OCI-M1 (cell line): ENCODE measurements at regions not wholly inside any gene's neighbourhood (a gene's known extent, or its start where the extent isn't known, plus 50 kb on each side); places are given as distances from the start of the nearest gene placed in this dataset.
"Not testable (repeated sequence)": the region's sequence is repeated elsewhere in the genome, so short reads cannot be mapped to it uniquely, and the experiment has no call there.

Experiments used
- DNase-seq: peaks from one replicate; lab custom pipeline; 2025; lab: John Stamatoyannopoulos, UW

DNA sequence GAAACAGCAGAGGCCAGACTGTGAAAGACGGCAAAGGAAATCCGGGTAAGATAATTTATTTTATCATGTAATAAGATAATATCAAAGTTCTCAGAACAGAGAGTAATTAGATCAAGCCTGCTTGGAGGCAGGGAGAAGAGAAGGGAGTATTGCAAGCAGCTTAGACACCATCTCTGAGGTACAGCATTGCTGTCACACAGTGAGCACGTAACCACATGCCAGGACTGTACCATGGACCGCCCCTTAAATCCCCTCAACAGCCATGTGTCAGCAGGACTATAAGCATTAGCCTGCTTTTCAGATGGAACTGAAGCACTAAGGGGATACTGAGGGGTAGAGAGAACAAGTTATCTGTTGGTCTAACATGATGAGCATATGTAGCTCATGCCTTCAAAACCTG, 141.5 kb downstream of the C6orf118 start:
- no peak for DNase-seq

DNA sequence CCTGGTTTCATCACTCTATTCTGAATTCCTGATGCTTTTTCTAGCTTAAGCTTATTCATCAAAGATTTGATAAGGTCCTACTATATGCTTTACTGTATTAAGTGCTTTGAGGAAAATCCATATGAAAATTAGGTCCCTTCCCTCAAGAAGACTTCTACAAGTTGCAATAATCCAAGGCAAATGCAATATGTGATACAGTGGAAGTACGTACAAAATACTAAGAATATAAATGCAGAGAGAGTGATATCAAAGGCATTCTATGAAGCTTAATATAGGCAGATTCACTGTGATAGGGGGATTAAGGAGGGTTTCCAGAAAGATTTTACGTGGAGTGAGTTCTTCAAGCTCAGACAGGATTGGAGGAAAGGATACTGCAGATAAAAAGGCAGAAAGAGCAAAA, 142.1 kb downstream of the C6orf118 start:
- no peak for DNase-seq

DNA sequence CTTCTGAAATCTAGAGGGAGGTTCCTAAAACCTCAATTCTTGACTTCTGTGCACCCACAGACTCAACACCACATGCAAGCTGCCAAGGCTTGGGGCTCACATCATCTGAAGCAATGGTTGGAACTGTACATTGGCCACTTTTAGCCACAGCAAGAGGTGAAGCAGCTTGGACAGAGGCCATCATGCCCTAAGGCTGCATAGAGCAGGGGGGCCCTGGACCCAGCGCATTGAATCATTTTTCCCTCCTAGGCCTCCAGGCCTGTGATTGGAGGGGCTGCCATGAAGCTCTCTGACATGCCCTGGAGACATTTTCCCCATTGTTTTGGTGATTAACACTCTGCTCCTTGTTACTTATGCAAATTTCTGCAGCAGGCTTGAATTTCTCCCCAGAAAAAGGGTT, 145.9 kb downstream of the C6orf118 start:
- no peak for DNase-seq

DNA sequence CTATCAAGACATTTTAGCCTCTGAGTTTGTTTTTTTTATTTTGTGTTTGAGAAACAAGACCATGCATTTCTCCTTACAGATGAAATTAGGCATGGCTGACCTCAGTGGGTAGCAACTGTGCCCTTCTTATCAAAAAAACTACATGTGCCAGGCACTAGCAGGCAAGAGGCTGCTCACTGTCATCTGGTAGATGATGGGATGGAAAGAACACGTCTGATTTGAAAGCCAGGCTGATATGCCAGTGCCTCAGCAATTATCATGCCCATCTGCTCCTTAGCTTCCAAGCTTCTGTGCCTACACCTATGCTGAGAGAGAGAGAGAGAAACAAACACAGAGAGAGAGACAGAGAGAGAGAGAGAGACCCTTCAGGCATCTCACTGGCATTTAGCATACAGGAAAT, 149.9 kb downstream of the C6orf118 start:
- no peak for DNase-seq

DNA sequence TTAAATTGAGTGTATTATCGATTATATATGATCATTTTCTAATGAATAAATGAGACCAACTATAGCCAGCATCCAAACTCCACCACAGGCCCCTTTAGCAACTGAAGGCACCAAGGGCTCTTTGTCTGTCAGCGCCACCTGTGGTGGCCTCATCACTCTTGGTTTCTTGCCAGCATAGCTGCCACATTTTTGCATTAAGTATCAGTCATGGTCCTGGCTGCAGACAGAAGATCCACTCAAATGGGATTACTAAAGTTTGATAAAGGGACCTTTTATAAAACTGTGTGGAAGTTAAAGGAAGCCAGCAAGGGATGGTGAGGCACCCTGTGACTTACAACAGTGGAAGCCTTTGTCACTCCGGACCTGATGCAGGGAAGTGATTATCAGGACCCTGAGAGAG, 162.9 kb downstream of the C6orf118 start:
- DNase-seq: no peak

DNA sequence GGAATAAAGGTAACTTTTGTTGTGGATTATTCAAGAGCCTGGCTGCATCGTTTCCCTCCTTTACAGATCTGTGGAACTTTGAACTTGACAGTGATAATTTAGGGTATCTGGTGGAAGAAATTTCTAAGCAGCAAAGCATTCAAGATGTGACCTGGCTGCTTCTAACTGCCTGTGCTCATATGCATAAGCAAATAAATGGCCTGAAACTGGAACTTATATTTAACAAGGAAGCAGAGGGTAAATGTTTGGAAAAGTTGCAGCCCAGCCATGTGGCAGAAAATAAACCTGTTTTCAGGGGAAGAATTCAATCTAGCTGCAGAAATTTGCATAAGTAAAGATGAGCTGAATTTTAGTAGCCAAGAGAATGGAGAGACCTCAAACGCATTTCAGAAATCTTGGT, 173.5 kb downstream of the C6orf118 start:
- DNase-seq: no peak

DNA sequence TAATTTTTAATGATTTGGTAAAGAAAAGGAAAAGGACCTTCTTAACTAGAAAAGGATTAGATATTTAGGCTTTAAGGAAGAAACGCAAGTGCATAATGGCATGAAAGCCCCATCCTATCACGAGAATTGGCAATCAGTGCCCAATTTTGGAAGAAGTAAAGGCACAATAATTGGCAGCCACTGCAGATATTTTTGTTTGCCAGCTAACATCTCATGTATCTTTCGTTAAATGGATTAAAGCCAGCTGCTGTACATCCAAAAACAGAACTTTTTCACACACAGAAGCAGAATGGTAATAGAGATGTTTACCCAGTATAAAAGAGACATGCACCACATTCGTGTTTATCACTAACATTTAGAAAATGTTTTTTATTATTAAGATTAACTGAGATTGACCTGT, 180.3 kb downstream of the C6orf118 start:
- DNase-seq: no peak

DNA sequence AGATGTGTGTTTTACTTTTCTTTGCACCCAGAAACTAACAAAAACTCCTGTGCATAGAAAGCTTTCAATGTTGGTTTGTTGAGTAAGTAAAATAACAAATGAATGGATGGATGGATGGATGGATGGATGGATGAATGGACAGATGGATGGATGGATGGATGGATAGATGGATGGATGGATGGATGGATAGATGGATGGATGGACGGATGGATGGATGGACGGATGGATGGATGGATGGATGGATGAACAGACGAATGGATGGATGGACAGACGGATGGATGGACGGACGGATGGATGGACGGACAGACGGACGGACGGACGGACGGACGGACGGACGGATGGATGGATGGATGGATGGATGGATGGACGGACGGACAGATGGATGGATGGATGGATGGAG, 181.7 kb downstream of the C6orf118 start:
- DNase-seq: not testable (repeated sequence)

DNA sequence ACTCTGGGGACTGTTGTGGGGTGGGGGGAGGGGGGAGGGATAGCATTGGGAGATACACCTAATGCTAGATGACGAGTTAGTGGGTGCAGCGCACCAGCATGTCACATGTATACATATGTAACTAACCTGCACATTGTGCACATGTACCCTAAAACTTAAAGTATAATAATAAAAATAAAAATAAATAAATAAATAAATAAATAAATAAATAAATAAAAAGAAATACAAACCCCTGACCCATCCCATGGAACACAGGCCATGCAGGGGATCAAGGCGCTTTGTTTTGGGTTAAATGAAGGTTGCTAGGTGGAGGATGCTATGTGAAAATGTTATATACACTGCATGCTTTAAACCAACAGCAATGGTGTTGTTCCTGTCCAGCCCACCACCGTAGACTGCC, 184.7 kb downstream of the C6orf118 start:
- not testable (repeated sequence) for DNase-seq

DNA sequence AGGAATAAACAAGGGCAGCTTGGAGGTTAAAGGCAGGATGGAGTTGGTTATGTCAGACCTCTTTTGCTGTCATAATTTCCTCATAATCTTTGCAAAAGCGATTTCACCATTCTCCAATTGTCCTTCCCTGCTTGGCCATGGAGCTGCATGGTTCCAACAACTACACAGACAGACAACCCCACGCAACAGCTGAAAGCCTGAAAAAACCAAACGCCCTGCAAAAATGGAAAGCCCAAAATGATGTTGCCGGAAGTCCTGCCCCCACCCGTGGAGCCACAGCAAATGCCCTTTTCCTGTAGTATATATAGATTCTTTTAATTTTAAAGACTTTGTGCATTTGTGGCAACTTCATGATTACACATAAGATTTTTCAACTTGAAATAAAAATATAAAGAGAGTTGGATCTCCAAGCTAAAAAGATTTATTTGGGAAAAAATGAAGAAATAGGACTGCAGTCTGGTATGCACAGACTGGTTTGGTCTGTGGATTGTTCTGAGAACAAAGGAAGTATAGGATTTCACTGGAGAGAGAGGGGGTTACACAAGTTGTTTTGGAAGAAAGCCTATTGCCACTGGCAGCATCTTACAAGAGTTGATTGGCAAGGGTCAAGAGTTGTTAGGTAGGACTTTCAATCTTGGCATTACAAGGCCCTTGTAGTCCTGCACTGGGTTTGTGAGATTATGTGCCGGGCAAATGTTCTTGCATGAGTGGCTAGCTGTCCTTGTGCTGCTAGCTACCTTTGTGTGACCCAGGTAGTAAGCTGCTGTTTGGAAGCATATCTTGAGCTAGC, 190.0 kb downstream of the C6orf118 start:
- DNase-seq: no peak

DNA sequence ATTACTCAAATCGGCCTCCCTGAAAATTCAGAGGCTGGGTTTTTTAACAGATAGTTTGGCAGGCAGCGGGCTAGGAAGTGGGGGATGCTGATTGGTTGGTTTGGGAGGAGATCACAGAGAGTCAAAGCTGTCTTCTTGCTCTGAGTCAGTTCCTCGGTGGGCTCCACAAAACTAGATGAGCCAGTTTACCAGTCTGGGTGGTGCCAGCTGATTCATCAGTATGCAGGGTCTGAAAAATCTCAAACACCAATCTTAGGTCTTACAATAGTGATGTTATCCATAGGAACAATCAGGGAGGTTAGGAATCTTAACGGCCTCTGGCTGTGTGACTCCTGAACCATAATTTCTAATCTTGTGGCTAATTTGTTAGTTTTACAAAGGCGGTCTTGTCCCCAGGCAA, 190.7 kb downstream of the C6orf118 start:
- no peak for DNase-seq

DNA sequence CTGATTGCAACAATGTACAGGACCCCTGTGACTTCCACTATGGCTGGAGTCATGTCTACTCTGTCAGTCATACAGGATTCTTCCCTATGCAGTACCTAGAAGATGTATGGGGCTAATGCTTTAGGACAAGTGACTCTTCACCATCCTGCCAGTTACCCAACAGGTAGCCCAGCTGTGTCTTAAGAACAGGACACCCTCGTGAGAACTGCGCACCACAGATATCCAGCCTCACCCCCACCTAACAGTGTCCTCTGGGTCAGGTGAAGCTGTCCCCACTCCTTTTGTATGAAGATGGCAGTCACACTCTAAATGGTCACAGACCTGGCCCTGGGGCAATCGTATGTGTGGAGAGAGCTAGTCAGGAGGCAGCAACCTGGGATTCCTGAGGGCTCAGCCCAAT, 191.6 kb downstream of the C6orf118 start:
- DNase-seq: no peak

DNA sequence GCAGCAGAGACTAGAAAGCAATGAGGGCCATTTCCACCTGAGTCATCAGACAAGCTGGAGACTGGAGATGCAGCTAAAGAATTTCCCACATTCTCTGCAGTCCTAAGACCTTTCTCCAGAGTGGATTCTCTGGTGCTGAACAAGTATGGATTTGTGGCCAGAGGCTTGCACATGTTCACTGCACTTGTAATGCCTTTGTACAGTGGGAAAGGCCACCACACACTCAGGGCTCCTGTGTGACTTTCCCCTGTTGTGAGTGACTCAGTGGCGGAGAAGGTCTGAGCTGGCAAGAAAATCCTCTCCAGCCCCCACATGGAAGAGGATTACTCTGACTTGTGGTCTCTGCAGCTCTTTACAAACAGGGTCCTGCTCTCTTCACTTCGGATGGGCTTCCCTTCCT, 192.3 kb downstream of the C6orf118 start:
- no peak for DNase-seq

DNA sequence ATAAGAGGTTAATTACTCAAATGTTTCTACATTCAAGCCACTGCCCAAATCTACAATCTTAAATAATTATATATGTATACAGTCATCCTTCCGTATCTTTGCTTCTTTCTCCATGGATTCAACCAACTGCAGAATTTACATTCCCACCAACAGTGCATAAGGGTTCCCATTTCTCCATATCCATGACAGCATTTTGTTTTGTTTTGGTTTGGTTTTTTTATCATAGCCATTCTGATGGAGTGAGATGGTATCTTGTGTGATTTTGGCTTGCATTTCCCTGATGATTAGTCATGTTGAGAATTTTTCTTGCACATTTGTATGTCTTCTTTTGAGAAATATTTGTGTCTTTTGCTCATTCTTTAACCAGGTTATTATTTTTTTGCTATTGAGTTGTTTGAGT, 198.5 kb downstream of the C6orf118 start:
- no peak for DNase-seq

DNA sequence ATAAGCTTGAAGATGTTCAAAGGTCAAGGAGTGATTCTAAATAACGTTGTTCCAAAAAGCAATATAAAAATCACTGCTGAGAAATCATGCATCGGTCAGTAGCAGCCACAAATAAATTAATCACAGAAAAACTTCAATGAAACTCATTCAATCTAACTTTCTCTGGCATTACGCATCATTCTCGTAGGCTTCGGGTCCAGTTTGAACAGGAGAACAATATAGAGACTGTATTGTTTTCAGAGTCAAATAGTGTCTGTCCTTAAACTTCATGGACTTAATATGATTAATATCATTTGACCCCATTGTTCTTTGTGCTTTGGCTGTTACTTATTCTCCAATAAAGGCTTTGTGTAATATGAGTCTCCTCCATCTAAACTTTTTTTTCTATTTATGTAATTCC, 200.4 kb downstream of the C6orf118 start:
- no peak for DNase-seq

DNA sequence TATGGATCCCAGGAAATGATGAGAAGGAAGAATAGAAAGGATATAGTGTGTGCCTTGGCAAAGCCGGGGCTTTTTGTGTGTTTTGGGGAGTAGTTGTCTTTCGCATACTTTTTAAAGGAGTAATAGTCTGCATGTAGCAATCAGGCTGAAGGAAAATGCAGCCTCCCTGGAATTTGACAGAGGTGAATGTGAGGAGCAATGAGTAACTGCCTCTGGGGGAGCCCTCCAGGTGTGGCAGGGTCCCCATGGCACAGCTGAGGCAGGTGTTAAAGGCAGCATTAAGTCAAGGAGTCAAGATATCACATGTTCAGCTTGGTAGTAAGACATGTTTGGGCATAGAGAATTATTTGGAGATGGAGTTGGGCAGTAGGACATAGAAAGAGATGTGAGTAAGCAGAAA, 203.1 kb downstream of the C6orf118 start:
- DNase-seq: no peak

DNA sequence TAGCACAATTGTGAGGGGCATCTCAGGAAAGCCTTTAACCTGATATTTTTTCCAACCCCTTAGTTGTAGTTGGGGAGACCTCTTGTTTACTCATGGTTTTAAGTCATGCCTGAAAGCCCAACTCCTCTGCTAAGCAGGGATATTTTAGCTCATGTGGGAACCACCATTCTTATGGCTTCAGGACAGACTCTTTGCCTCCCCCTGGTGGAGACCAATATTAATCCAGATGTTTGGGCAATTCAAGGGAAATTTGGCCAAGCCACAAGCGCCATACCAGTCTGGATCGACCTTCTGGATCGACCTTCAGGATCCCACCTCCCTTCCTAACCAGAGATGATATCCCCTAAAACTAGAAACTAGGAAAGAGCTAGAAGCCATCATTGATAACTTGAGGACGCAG, 211.2 kb downstream of the C6orf118 start:
- peak; percentile 29 for DNase-seq

DNA sequence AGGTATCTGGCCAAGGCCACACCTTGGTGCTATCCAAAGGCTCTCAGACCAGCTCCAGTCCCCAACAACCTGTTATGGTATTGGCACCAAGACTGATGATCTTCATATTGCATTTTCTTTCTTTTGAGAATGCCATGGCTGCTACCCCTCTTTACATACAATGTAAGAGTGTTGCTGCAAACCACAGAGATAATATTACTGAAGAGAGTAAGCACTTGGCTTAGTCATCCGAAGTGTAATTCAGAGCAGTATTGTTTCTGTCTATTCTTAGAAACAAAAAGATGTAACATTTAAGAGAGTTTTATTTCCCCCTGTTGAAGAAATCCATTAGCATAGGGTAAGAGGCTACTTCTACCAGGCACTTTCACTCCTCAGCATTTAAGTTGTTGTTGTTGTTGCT, 212.5 kb downstream of the C6orf118 start:
- no peak for DNase-seq

DNA sequence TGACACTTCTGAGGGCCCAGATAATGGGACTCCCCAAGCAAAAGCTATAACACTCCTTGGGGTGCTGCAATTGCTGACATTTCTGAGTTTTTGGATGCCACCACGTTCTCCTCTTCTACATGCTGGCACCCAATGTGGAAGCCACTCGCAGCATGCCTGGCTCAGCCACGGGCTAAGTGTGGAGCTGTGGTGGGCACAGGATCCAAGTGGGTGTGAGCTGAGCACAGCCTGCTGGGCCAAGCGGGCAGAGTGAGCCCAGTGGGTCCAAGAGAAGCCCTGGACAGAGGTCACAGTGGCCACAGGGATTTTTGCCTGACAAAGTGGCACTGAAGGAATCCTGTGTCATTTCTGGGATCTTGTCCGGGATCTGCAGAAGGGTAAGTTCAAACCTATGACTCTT, 213.2 kb downstream of the C6orf118 start:
- no peak for DNase-seq

DNA sequence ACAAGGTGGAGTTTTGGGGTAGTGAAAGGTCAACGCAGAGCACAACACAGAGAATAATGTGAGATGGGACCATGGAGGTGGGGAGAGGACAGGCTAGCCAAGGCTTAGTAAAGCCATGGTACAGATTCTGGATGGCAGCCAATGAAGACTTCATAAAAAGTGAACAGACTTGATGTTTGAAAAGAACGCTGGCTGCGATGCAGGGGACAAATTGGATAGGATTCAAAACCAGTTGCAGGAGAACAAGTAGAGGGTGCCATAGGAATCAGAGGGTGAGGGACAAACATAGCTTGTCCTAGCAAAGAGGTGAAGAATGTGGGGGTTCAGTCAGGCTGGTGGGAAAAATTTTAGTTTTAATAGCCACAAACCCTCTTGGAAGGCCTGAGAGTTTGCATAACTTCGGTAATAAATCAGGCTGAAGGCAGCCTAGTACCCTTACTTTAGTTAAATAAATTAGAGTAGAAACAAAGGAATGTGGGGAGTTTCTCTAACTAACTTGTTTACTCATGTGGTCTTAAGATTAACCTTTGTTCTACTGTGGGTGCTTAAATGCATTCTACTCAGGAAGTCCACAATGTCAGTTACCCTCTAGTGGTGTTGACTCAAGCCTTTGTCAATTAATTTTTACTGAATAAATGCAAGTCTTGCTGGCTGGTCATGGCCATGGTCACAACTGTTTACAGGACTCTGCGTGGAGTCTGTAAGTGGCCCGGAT, 216.4 kb downstream of the C6orf118 start:
- no peak for DNase-seq

DNA sequence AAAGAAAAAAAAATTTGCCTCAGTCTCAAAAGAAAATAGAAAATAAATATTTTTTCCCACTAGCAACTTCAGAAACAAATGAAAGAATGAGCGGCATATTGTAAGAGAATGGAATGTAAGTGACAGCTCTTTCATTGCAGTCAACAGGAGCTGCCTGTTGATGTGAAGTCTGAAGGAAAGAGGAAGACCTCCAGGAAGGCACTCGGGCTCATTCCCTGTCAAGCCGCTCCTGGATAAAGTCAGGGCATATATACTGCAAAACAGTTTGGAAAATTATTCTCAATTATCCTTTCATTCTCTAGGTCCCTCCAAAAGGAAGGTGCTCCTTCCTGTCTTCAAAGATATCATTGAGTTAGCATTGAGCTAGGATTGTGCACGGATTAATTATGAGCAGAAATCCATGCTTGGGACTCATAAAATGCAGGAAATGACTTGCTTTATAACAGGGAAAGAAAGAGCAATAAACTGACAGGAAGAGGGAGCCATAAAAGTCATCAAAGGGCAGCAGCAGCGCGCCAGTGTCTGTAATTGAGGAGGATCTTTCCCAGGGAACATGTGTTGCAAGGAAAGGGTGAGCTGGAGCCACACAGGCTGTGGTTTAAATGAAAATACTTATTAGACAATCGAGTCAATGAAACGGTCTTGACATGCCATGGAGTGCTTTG, 218.2 kb downstream of the C6orf118 start:
- no peak for DNase-seq

DNA sequence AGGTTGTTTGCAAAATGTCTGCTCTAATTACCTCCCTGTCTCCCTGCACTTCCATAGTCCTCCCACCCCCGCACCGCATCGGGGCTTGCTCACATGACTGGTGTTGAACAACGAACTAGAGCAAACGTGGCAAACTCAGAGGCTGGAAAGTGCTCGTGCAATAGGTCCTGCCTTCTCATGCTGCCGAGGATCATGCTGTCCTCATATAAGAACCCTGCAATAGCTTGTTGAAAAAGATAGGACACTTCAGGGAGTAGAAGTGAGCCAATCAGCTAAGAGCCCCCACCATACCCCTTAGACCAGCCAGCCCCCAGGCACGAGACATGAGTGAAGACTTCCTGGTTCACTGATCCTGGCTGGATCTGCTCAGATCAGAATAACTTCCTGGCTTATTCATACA, 219.2 kb downstream of the C6orf118 start:
- DNase-seq: no peak

DNA sequence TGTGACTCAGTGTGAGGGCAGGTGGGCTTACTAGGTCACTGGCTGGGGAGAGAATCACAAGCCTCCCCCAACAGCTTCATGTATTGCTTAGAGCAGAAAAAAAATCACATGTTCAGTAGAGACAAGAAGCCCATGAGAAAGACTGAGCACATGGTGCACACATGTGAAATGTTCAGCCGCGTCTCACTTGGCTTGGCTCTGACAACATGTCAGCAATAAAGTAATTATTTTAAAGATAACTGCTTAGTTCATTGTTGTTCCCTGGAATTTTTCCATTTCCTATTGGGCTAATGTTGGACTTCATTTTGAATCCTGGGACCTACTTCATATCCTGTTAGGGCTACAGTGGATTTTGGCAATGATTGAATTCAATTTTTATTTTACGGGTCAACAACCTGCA, 222.6 kb downstream of the C6orf118 start:
- no peak for DNase-seq
